GM18498 (cell line): ENCODE measurements at regions not wholly inside any gene's neighbourhood (a gene's known extent, or its start where the extent isn't known, plus 50 kb on each side); places are given as distances from the start of the nearest gene placed in this dataset.
"Not testable (repeated sequence)": the region's sequence is repeated elsewhere in the genome, so short reads cannot be mapped to it uniquely, and the experiment has no call there.

Experiments
- ATAC-seq: cut with Tn5 transposase; IDR thresholded peaks from one replicate; pipeline ENCODE4 v1.9.1; 2021; ENCODE audit warnings: mild to moderate bottlenecking, moderate library complexity; ENCODE audit not compliant: unreplicated experiment

DNA sequence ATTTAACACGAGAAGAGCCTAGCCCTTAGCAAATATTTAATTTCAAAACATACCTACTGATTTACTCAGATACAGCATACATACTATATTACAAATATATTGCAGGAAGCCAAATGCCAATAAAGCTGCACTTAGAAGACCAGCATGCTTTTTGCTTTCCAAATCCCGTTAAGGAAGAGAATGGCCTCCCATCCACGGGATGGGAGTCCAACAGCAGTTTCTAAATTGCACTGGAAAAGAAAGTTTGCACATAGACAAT, 156.3 kb upstream of the FOXN3 start:
- ATAC-seq, result no peak

DNA sequence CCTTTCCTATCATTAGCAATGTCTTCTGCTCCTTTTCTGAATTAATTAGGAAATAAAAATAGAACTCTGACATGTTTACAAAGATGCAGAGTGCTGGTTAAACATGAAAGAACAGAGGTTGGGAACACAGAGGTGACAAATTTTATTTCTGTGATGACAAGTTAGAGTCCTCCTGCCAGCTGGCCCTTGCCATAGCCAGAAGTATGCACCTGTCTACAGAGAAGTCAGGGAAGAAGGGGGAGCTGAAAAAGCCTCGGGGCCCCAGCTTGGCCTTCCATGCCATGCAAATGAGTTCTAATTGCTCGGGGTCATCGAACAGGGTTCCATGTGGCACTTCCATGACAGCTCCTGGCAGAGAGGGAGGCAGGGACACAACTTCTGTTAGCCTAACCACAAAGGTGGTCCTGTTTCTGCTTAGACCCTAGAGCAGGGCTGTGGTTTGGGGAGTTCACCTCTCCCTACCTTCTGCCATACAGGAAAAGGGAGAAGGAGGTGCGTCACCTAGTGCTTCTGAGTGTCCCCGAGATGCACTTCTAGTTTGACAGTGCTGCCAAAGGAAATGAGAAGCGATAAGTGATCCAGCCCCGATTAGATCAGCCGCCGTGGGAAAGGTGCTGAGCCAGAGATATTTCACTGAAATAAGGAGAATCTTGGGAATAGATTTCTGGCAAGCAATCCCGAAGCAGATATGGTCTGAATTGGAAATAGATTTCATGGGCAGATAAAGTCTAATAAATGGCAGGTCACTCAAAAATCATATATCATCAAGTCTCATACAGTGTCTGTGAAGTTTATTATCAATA, 155.8 kb upstream of the FOXN3 start:
- no peak for ATAC-seq

DNA sequence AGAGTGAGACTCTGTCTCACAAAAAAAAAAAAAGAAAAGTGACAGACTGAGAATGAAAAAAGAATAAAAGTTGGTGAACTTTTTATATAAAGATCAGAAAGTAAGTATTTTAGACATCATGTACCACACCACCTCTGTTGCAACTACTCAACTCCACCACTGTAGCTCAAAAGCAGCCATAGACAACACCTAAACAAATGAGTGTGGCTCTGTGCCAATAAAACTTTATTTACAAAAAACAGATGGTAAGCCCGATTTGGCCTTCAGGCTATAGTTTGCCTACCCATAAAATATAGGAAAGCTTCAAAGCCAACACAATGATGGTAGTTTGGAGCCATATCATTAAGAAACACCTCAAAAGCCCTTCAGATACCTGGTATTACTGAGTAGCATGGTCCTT, 154.5 kb upstream of the FOXN3 start:
- ATAC-seq, result no peak

DNA sequence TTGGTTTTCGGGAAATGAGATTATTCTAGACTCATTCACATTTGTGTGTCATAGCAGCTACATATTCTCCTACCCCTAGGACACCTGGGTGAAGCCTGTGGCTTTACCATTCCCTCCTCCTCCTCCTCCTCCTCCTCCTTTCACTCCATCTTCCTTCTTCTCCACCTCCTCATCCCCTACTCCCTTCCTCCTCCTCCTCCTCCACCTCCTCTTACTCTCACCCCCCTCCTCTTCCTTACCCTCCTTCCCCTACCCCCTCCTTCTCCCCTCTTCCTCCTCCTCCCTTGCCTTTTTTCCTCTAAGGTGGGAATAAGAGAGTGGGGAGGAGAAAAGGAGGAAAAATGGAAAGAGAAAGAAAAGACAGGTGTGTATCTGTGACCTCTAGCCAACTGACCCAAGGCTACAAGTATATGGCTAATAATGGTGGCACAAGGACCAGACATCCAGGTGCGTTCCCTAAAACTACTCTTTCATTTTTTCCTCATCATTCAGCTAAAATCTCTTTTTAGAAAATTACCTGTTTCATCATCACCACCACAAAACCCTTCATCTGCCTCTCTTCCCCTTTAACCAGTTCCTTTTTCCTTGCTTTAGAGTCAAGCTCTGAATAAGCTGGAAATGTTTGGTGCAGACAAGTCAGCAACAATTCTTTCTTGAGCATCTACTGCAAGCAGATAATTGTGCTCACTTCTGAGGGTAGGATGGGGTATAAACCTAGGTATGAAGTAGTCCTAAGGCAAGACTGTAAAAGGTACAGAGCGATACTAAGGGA, 149.8 kb upstream of the FOXN3 start:
- ATAC-seq, result no peak

DNA sequence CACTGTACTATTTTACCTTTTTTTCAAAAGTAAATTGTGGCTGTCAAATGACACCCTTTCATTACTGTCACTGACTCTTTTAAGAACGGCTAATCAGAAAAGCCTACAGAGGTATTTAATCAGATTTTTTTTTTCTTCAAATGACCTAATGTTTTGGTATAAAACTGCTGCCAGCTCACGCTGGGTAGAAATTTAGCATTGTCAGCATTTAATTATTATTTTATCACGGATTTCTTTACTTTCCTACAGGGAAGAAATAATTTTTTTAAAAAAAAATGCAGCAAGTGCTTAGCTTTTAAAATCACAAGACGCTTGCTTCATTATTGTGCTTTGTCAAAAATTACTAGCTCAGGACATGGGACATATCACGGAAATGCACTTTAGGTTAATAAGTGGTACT, 149.1 kb upstream of the FOXN3 start:
- no peak for ATAC-seq

DNA sequence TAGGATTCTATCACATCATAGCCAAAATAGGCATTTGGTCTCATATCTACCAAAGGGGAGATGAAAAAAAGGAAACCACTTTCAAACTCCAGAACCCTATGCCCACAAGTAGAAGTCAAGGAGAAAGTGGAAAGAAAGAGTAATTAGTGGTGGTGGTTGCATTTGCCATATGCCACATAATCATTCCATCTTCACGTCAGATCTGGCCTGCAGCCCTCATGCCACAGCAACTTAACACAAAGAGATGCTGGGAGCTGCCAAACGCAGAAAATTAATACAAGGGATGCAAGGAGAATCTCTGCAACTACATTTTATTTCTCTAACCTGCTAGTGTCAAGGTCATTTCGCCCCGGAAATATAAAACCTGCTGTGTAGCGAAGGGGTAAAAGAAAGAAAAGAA, 148.6 kb upstream of the FOXN3 start:
- ATAC-seq, result no peak

DNA sequence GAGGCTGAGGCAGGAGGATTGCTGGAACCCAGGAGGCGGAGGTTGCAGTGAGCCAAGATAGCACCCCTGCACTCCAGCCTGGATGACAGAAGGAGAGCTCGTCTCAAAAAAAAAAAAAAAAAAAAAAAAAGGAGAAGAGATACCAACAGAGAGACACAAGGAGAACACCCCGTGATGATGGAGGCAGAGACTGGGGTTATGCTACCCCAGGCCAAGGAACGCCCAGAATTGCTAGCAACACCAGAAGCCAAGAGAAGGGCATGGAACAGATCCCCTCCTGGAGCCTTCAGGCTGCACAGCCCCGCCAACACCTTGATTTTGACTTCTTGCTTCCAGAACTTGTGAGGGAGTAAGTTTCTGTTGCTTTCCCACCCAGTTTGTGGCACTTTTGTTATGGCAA, 148.0 kb upstream of the FOXN3 start:
- no peak for ATAC-seq

DNA sequence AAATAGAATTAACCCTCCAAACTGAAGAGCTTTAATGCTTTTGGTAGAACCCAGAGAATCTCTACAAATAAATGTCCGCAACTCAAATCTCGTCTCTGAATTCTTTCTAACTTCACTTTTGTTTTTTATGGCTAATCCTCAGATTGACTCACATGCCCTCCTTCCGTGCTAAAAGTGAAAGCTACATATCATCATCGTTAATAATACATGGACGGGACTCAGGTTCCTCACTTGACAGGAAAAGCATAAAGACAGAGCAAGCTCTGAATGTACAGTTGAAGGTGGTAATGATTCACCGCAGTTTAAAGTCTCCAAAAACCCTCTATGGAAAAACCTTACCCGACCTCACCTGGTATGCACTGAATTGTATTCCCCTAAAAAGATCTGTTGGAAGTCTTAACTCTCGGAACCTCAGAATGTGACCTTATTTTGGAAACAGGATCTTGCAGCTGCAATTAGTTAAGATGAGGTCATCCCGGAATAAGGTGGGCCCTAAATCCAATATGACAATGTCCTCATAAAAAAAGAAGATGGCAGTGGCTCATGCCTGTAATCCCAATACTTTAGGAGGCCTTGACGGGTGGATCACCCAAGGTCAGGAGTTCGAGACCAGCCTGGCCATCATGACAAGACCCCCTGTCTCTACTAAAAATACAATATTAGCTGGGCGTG, 147.4 kb upstream of the FOXN3 start:
- ATAC-seq, result no peak

DNA sequence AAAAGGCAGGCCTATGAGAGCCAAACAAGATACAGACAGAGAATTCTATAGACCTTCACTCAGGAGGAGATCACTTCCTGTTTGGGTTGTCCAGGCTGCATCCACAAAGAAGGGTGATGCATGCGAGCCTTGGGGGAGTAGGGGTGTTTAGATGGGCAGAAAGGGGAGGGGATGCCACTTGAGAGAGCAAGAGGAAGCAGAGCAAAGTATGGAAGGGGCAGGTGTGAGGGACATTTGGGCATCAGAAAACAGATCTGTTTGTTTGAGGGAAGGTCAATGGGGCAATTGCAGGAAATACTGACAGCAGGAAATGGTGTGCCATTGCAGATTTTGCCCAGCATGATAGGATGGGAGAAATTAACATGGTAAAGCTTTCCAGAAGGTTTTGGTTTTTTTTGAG, 146.4 kb upstream of the FOXN3 start:
- ATAC-seq, result no peak

DNA sequence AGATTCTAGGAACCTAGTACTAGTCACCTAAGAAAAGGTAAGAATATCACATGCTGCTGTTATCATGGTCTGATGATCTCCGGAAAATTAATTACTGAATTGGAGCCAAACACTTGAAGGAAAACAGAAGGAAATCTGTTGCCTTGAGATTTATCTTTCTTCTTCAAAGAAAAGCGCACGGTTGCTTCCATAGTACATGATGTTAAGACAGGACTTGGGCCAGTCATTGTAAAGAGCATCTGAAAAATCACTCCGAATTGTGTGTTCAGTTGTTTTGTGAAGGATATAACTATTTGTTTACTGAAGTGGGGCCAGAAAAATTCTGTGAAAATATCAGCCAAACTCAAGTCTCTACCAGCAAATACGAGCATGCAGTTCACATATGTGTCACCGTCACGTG, 134.9 kb upstream of the FOXN3 start:
- no peak for ATAC-seq

DNA sequence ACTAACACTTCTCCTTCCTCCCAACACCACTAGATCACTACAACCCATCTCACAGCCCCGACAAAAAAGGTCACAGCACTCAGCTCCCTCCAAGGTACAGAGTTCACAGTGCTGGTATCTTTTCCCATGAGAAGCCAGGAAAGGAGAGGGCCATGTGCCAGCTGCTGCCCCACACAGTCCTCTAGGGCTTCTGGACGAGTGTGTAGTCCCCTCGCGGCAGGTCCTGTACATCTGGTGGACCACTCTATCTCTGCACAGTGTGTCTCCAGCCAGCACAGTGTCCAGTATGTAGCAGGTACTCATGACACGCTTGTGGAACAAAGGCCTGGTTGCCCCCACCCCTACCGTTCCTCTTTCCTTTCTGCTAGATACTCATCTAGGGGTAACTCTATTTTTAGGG, 134.4 kb upstream of the FOXN3 start:
- ATAC-seq, result no peak

DNA sequence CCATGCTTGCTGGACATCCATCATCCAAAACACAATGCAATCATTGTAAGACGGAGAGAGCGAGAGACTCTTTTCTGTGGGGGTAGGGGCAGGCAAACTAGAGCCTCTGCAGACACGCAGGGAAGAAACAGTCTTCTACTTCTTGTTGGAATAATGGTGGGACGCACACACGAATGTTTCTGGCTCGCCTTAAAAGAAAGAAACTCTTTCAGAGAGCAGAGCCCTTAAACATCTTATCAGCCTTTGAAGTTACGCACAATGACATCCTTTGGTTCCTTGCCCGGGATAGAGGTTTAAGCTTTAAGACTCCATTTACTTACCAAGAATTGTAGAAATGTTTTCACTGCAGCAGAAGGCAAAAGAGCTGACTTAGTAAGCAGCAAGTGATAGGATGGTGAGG, 133.8 kb upstream of the FOXN3 start:
- ATAC-seq, result no peak

DNA sequence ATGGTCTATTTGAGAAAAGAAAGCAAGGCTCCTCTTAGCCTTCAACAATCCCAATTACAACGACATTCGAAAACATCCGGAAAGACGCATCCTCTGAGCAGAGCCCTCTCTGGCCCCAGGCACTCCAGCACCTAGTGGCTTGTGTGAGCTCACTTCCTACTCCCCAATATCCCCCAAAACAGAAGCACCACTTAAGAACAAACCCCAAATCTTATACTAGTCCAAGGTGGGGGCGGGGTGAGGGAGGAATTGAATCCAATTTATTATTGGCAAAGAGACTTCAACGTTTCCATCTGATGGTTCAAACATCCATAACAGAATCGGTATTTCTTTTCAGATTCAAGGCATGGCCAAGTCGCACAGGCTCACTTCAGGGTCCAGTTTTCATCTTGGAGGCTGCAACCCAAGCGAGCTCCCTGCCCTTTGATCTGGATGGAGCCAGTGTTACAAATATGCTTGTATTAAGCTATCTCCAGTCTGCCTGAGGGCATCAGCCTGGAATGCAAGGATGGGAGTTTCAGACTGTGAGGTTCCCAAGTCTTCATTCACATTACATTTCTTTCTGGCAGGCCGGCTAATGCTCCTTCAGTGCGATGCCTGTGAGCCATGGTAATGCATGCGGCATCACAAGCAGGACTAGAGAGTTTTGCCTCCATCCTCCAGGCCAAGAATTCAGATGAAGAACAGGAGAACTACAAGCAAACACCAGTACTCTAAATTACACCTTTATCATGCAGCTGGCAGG, 132.5 kb upstream of the FOXN3 start:
- ATAC-seq, result no peak

DNA sequence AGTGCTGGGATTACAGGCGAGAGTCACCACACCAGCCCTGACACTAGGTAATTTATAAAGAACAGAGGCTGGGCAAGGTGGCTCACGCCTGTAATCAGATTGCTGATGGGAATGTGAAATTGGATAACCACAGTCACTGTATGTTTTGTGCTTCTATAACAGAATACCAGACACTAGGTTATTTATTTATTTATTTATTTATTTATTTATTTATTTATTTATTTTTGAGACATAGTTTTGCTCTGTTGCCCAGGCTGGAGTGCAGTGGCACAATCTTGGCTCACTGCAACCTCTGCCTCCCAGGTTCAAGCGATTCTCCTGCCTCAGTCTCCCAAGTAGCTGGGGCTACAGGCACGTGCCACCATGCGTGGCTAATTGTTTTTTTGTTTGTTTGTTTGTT, 130.0 kb upstream of the FOXN3 start:
- not testable (repeated sequence) for ATAC-seq

DNA sequence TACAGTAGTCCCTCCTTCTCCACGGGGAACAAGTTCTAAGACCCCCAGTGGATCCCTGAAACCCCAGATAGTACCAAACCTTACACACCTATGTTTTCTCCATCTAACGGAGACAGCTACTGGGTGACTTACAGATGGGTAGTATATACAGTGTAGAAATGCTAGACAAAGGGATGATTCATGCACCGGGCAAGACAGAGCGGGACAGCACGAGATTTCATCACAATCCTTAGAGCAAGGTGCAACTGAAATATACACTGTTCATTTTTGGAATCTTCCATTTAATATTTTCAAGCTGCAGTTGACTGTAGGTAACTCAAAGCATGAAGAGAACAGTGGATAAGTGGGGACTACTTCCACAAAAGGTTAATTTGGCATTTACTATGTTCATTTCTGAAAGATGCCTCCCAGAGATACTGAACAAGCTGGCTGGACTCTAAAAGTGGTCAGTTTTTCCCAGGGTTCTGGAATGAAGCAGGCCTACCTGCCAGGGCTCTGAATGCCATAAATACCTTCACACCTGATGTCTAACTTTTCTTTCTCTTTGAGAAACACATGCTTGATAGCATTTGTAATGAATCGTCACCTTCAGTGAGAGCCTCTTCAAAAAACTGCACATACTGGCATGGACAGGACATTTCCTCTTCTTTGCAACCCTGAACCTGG, 127.7 kb upstream of the FOXN3 start:
- no peak for ATAC-seq

DNA sequence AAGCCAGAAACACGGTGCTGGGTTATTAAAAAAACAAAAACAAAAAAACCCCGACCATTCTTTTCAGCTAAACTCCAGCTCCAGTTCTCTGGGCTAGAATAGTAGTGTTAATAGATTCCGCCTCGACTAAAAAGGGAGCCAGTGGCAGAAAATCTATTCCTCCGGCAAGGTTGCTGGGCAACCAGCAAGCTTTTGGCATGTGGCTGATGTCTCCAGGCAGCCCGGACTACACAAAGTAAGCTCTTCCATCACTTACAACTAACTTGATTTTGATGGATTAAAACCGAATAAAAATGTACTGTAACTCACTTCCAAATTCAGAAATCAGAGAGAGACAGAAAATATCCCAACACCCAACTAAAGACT, 126.4 kb upstream of the FOXN3 start:
- ATAC-seq, result no peak

DNA sequence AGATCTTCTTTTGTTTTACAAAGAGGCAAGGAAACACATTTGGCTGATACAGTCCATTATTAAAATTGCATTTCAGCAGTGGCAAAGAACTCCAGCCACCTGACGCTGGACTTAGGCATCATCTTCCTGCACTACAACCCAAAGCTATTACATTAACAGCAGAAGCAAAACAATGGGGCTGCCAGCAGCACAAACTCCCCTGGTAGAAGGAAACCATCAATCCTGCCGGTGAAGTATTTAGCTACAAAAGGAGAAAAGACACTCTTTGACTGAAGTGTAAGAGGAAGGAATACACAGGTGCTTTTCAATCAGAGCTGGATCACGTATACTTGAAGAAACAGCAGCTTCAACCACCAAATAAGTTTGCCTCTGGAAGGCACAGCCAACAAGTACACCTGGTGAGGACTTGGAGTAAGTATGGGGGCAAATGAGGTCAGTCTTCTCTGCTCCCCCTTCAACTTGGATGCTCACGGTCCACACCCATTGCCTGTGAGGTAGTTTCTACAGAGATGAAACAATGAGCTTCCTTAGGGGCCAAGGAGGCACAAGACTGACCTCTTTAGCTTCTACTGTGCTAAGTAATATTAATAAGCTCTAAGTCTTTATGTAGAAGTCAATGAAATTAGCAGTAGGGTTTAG, 125.9 kb upstream of the FOXN3 start:
- no peak for ATAC-seq

DNA sequence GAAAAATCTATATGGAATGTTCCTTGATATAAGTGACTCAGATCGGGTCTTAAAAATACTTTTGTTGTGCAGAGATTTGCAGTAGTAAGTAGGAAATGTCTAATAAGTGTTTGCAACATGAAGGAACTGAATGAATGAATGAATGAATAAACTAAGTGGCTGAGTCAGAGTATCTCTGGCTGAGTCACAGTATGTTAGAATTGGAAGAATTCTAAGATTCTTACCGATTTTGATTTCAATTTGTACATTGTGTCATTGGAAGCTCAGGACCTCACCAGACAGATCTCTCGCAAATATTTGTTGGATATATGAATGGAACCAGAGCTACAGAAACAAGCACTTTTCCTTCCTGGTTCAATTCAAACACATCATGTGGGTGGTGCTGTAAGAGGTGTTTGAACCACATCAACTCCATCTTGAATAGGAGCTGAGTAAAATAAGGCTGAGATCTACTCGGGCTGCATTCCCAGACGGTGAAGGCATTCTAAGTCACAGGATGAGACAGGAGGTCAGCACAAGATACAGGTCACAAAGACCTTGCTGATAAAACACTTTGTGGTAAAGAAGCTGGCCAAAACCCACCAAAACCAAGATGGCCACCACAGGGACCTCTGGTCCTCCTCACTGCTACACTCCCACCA, 123.9 kb upstream of the FOXN3 start:
- ATAC-seq, result no peak

DNA sequence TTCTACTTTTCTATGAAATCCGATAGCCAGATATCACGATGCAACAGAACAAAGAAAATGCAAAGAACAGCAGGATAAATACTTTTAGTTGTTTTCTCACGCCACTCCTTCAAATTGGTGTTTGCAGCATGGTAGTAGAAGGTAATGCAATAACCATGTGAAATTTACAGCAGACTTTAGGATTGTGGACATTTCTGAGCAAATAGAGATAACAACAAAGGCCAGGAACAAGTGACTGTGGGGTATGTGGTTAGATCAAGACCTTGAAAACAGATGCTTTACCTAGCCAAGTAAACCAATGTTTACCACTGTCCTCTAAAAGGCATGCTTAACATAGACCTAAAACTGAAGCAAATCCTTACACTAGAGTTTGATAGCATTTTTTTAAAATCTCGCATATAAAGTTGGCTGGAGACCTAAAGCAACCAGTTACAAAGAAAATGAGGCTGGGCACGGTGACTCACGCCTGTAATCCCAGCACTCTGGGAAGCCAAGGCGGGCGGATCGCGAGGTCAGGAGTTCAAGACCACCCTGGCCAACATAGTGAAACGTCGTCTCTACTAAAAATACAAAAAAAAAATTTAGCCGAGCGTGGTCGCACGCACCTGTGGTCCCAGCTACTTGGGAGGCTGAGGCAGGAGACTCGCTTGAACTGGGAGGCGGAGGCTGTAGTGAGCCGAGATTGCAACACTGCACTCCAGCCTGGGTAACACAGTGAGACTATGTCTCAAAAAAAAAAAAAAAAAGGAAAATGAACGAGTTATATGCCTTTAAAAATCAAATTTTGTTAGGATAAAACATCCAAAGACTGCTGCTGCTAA, 123.2 kb upstream of the FOXN3 start:
- ATAC-seq, result no peak
